Hepatocyte (in vitro differentiated cells): ENCODE measurements at regions not wholly inside any gene's neighbourhood (a gene's known extent, or its start where the extent isn't known, plus 50 kb on each side); places are given as distances from the start of the nearest gene placed in this dataset.

Experiments
- DNase-seq: peaks from one replicate; pipeline ENCODE4 v3.0.0-alpha.2; 2016; ENCODE audit warnings: low spot score
- H2AFZ ChIP-seq: fragments of 200-600 bp; sonication (generic); 2 replicates; pipeline ENCODE4 v1.6.0; 2016; ENCODE audit warnings: antibody characterized with exemption, mild to moderate bottlenecking
- H3K27ac ChIP-seq: fragments of 200-600 bp; sonication (generic); 2 replicates; pipeline ENCODE4 v1.5.1; 2016; ENCODE audit warnings: mild to moderate bottlenecking
- H3K27me3 ChIP-seq: fragments of 200-600 bp; sonication (generic); 2 replicates; pipeline ENCODE4 v1.6.1; 2016
- H3K36me3 ChIP-seq: fragments of 200-600 bp; sonication (generic); replicated peaks from 2 replicates; pipeline ENCODE4 v1.5.1; 2016; ENCODE audit warnings: low read depth; ENCODE audit not compliant: insufficient read depth
- H3K4me1 ChIP-seq: fragments of 200-600 bp; sonication (generic); 2 replicates; pipeline ENCODE4 v1.5.1; 2016; ENCODE audit warnings: mild to moderate bottlenecking, moderate library complexity; ENCODE audit not compliant: insufficient read depth
- H3K4me2 ChIP-seq: fragments of 200-600 bp; sonication (generic); 2 replicates; pipeline ENCODE4 v1.6.0; 2016
- H3K4me3 ChIP-seq: fragments of 200-600 bp; sonication (generic); 2 replicates; pipeline ENCODE4 v1.5.1; 2016; ENCODE audit warnings: mild to moderate bottlenecking
- H3K79me2 ChIP-seq: fragments of 200-600 bp; sonication (generic); 2 replicates; pipeline ENCODE4 v1.6.0; 2017; ENCODE audit warnings: mild to moderate bottlenecking
- H3K9me2 ChIP-seq: fragments of 200-600 bp; sonication (generic); replicated peaks from 2 replicates; pipeline ENCODE4 v1.6.0; 2017; ENCODE audit warnings: mild to moderate bottlenecking; ENCODE audit not compliant: insufficient read depth
- H3K9me3 ChIP-seq: fragments of 200-600 bp; sonication (generic); 2 replicates; pipeline ENCODE4 v1.5.1; 2016; ENCODE audit warnings: low read depth, mild to moderate bottlenecking
- H4K20me1 ChIP-seq: fragments of 200-600 bp; sonication (generic); 2 replicates; pipeline ENCODE4 v1.6.0; 2016; ENCODE audit warnings: mild to moderate bottlenecking; ENCODE audit not compliant: insufficient read depth, poor library complexity, severe bottlenecking
- CTCF ChIP-seq: fragments of 200-600 bp; sonication (generic); IDR thresholded peaks from 2 replicates; pipeline ENCODE4 v1.5.1; 2016; ENCODE audit warnings: antibody characterized with exemption, mild to moderate bottlenecking; ENCODE audit not compliant: poor library complexity
- EZH2 ChIP-seq: fragments of 200-600 bp; sonication (generic); IDR thresholded peaks from 2 replicates; pipeline ENCODE4 v1.6.1; 2016; ENCODE audit warnings: antibody characterized with exemption, mild to moderate bottlenecking, borderline replicate concordance
- EZH2phosphoT487 ChIP-seq: fragments of 200-600 bp; sonication (generic); IDR thresholded peaks from one replicate; pipeline ENCODE4 v1.6.1; 2018; ENCODE audit warnings: antibody characterized with exemption, mild to moderate bottlenecking, low read depth, moderate library complexity; ENCODE audit not compliant: unreplicated experiment, severe bottlenecking
- WGBS: methylation state at CpG from one replicate; pipeline ENCODE4 v1.1.6; 2016; ENCODE audit warnings: low lambda C conversion rate; ENCODE audit errors: missing lambda C conversion rate; 5-methylcytosine and 5-hydroxymethylcytosine counted together

- Histone ChIP-seq H3K36me3 (no peaks in the 10 kb centered on the region), H3K4me2 (no peak overlapping the region), H3K27me3 (no peaks in the 10 kb centered on the region), H3K9me2 (no peaks in the 10 kb centered on the region), H3K9me3 (no peaks in the 10 kb centered on the region), H4K20me1 (no peaks in the 10 kb centered on the region), H3K4me3 (no peak overlapping the region), H3K79me2 (no peaks in the 10 kb centered on the region), H3K27ac (no peak overlapping the region), H3K4me1 (no peaks in the 10 kb centered on the region), H2AFZ (no peak overlapping the region)
- peak; percentile 67 for DNase-seq
- WGBS: 12% methylated on average over 2 of the region's 2 CpGs
- TF ChIP-seq EZH2phosphoT487 (no peak), CTCF (peak; percentile 70)
These were observed 67.6 kb upstream of the TDRD3 start for GRCh38 chr13:60329221-60329923.

GRCh38 chr13:60331249-60332012, 65.6 kb upstream of the TDRD3 start:
- TF ChIP-seq EZH2phosphoT487 (no peak), CTCF (no peak), EZH2 (no peak)
- no peaks in the 10 kb centered on the region for H3K27me3 ChIP-seq

GRCh38 chr13:60332682-60333081, 64.3 kb upstream of the TDRD3 start:
- Histone ChIP-seq H3K27me3 (no peaks in the 10 kb centered on the region), H3K36me3 (no peaks in the 10 kb centered on the region), H3K4me1 (no peaks in the 10 kb centered on the region), H3K27ac (no peak overlapping the region), H3K9me3 (no peaks in the 10 kb centered on the region), H3K4me3 (no peak overlapping the region), H4K20me1 (no peaks in the 10 kb centered on the region), H3K79me2 (no peaks in the 10 kb centered on the region), H2AFZ (no peak overlapping the region), H3K4me2 (no peak overlapping the region), H3K9me2 (no peaks in the 10 kb centered on the region)
- 73% methylated on average over 1 of the region's 1 CpG for WGBS
- no peak for DNase-seq
- TF ChIP-seq EZH2phosphoT487: no peak
- TF ChIP-seq CTCF: no peak
- no peak for TF ChIP-seq EZH2

More at GRCh38 chr13:60331249-60332012, 65.6 kb upstream of the TDRD3 start:
- Histone ChIP-seq H3K36me3 (no peaks in the 10 kb centered on the region), H3K4me3 (no peak overlapping the region), H4K20me1 (no peaks in the 10 kb centered on the region), H3K4me1 (no peaks in the 10 kb centered on the region), H3K79me2 (no peaks in the 10 kb centered on the region), H3K9me3 (no peaks in the 10 kb centered on the region), H2AFZ (no peak overlapping the region), H3K9me2 (no peaks in the 10 kb centered on the region), H3K27ac (no peak overlapping the region), H3K4me2 (no peak overlapping the region)
- DNase-seq: no peak
- 41% methylated on average over 4 of the region's 4 CpGs for WGBS
